ENCODE measurements at regions not wholly inside any gene's neighbourhood (a gene's known extent, or its start where the extent isn't known, plus 50 kb on each side); places are given as distances from the start of the nearest gene placed in this dataset.
"Not testable (repeated sequence)": the region's sequence is repeated elsewhere in the genome, so short reads cannot be mapped to it uniquely, and the experiment has no call there.

DNA sequence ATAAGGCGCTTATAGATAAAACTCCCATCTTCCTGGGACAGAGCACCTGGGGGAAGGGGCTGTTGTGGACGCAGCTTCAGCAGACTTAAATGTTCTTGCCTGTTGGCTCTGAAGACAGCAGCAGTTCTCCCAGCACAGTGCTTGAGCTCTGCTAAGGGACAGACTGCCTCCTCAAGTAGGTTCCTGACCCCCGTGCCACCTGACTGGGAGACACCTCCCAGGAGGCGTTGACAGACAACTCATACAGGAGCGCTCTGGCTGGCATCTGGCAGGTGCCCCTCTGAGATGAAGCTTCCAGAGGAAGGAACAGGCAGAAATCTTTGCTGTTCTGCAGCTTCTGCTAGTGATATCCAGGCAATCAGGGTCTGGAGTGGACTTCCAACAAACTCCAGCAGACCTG is 383.1 kb upstream of the EMCN start:
- DNase-seq, result not testable (repeated sequence)

DNA sequence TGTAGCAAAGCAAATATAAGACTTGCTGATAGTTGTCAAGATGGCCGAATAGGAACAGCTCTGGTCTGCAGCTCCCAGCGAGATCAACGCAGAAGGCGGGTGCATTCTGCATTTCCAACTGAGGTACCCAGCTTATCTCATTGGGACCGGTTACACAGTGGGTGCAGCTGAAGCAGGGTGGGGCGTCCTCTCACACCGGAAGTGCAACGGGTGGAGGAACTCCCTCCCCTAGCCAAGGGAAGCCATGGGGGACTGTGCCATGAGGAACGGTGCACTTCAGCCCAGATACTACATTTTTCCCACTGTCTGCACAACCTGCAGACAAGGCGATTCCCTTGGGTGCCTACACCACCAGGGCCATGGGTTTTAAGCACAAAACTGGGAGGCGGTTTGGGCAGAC is 382.3 kb upstream of the EMCN start:
- DNase-seq, result no peak

DNA sequence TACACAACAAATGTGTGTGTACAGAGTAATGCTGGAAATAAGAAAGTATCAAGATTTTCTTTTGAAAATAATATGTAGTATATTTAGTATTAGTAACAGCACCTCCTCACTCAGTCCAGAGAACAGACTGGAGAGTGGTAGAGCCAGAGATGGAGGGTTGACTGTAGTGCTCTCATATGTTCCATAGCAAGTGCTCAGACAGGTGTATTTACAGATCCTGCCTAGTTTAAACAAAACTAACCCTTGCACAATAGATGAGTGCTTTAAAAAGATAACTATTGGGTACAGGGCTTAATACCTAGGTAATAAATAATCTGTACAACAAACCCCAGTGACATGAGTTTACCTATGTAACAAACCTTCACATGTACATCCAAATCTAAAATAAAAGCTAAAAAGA is 381.0 kb upstream of the EMCN start:
- no peak for DNase-seq

DNA sequence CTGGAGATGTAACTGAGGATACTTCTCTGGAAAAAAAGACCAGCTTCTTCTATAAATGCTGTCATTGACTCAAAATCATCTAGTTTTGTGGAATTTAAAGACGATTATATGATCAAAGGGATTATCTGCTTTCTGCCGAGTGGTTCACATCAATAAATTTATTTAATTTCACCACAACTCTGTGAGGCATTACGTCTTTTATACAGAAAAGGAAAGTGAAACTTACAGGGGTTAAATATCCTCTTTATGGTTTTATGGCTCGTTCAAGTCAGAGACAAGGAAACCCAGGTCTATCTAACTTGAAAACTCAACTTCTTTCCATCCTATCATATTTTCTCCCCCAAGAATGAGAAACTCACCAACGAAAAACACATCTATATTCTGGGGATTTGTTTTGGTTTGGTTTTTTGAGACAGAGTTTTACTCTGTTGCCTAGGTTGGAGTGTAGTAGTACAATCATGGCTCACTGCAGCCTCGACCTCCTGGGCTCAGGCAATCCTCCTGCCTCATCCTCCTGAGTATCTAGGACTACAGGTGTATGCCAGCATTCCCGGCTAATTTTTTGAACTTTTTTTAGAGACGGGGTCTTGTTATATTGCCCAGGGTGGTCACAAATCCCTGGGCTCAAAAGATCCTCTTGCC is 377.9 kb upstream of the EMCN start:
- peak; percentile 24 for DNase-seq

DNA sequence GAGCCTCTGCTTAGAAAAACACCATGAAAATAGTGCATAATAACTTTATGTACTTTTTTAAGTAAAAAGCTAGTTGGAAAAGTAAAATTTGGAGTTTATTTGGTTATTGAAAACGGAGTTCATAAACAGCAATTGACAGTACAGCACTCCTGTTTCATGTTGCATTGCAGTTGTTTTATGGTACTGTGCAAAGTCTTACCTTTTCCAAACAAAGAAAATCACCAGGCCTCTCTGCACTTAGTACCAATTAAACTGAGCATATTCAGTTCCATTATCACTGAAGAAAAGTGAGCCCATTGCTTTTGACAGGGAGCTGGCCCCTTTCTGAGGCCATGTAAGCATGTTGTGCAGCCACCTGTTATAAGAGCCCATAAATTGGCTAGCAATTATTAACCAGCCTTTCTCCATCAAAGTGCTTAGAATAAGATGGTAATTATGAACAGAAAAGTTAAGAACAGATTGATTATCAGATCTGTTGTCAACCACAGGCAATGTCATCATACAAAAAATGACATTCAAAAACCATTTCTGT is 376.6 kb upstream of the EMCN start:
- no peak for DNase-seq

DNA sequence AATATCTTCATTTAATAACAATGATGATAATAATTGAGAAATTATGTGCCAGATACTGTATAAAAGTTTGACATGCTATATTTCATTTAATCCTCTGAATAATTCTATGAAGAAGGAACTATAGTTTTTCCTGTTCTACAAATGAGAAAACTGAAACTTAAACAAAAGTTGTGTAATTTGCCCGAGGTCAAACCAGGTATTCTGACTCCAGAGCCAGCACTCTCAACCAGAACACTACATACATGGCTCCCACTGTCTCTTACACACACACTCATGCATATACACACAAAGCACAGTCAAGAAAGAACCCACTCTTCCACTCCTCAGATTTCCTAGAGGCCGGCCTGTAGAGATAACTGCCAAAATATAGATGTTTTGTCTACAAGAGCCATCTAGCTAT is 374.0 kb upstream of the EMCN start:
- no peak for DNase-seq

DNA sequence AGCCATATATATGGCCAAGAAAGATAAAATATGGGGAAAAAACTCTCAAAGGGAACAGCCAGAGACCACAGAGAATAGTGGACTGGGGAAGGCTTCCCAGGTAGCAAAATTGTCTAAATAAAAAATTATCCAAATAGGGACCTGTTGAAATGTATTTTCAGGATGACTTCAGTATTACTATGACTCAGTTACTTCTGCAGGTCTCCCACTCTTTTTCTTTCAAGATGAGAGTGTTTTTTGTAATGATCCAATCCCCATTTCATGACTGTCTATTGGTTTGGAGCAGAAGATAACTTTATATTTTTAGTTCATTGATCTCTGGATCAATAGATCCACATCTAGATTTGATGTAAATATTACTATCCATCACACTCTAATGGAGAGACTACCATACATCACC is 372.1 kb upstream of the EMCN start:
- DNase-seq, result no peak

DNA sequence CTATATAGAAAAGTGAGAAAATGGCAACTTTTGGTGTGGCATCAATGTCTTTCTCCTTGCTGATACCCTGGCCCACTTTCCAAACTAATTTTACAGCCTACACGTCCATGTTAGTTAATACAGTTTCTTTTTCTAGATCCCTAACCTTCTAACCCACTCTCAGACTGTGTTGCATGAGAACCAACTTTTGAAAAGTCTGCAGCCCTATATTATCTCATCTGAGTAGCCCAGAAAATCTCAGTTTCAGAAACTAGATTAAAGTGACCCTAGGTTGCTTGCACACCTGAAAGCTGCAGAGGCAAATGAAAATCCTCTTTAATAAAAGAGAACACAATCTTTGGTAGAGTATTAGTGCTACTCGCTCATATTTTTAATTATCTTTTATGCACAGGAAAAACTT is 371.6 kb upstream of the EMCN start:
- no peak for DNase-seq

DNA sequence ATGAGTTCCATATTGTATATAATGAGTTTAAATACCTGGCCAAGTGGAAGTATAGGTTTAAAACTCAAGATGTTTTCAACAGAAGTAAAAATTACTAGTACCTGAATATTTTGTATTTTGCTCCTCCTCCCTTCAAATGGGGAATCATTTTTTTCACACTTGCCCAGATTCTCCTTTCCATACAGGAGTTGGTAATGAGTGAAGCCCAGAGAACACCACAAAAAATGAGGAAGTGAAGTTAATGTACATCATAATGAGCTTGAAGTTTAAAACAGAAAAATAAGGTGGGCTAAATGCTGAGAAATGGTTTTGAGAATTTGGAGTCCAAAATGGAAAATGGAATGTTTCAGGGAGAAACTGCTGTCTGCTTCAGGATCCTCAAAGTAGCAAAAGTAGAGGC is 364.8 kb upstream of the EMCN start:
- peak; percentile 9 for DNase-seq

DNA sequence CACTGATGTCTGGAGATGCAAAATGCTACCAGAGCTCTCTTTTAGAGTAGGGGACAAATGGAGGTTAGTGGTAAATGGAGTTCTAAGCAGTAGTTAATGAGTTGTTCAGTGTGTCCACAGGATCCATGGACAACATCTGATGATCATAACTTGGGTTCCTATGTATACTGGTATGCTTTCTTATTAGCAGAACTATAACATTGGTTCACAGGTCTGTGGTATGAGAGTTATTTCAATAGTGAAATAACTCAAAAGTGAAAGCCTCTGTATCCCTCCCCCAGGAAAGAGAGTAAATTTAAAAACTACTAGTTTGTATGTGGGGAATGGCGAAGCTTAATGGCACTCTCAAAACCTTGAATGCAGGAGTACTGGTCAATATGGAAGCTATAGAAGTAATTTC is 363.5 kb upstream of the EMCN start:
- no peak for DNase-seq

DNA sequence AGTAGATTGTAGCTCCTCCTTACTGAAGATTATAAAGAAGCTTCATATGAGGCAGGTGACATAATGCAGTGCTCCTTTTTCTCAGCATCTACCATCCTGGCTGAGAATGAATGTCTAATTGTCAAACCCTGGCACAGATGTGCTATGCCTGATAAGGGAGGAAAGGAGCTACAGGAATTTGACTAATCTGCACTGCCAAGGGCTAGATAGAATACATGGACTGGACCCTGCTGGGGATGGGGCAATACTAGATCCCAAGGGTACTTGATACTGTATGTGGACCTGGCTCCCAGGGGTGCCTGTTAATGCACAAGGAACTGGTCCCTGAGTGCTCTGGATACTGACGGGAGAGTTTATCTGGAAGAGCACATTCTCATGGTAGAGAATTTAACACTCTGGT is 362.2 kb upstream of the EMCN start:
- peak; percentile 67 for DNase-seq

DNA sequence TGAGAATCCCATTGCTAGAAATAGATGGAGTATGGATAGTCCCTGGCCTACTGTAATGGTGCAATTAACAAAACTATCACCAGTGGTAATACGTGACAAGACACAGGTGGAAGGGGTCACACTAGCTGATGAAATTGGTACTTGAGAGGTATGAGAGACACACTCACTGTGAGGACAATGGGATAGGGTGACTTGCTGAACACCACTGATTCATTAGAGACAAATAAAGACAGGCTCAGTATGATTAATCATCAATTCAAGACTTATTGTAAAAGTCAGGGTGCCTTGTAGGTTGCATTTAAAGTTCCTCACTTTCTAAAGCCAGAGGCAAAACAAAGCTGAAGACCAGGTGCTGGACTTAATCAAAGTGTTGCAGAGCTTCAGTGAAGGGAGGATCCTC is 361.6 kb upstream of the EMCN start:
- no peak for DNase-seq

DNA sequence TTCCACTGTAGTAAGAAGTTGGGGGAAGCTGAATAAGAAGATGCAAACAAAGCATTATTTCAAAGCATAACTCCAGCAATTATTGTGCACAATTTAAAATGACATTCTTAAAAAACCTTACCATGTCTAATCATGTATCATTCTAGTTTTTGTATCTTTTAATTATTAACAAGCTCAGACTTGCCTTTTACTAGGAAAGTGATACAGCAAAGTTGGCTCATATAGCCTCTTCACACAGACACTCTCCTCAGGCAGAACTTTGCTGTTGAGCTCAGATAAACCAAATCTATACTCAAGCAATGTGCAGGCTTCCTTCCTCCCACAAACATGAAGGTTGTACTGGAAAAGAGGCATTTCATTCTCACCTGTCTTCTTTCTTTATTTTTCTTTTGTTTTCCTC is 358.7 kb upstream of the EMCN start:
- peak; percentile 29 for DNase-seq

DNA sequence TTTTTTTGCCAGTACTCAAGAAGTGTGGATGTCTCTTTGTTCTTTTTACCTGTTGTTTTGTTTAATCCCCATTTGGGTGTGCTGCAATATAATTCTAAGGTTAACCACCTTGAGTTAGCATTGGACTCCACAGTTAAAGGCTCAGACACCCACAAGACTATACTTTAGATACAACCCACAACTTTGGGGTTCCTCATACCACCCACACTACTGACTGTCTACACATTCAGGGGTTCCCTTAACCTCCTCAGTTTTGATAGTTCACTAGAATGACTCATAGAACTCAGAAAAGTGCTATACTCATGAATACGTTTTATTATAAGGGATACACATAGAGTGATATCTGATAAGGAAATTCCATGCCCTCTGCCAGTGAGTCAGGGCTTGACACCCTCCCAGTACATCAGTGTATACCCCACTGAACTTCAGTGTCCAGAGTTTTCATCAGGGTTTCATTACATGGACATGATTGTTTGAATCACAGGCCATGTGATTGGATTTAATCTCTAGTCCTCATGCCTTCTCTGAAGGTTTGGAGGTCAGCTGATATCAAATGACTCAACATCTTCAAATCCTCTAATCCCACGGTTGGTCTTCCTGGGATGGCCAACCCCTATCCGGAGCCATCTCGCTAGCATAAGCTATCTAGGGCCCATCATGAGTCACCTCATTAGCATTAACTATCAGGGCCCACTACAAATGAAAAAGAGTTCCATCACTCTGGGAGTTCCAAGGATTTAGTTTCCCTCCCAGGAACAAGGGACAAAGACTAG is 357.7 kb upstream of the EMCN start:
- DNase-seq, result no peak

DNA sequence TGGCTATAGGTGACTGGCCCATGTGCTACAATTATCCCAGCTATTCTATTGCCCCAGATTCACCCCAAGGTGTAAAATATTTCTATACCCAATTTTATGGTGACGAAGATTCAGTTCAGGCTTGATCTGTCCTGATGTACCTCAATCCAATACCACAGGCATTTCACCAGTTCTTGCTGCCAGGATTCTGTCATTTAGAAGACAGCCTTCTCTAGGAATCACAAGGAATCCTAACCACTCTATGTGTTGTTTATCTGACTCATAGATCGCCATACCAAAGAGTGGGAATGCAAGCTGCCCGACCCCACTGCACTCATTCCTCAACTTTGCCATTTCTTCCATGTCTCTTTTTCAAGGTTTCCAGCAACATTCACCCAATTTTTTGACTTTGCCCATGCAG is 355.0 kb upstream of the EMCN start:
- DNase-seq, result no peak

DNA sequence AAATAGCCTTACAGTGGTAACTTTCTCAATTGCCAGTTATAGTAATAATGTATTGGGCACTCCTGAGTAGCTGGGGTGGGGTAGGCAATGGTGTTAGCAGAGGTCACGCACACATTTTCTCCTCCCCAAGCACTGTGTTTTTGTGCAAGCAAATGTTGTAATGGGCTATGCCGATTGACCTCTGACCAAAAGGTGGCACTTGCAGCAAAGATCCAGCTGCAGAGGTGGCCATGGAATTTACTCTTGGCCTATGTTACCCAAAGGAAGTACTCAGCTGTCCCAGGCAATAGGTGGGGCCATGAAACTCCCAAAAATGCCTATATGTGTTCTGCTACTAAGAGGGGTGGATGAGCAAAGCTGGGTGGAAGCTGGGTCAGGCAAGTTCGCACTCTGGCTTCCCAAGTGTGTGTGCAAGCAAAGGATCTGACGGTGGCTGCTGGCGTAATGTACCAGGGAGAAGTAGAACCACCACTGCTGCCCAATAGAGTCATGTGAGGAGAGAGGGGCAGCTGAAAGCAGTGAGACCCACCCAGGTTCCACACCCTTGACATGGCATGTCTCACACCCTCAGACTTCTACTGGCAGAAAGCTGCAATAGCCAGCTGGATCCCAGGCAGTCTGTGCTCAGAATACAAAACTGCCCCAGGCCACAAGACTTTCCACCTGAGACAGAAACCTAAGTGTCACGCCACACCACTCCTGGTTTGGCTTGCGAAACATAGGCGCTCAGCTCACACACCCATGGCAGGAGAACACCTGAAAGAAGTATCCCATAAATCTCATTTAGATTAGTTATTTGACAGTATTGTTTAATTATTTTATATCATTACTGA is 353.3 kb upstream of the EMCN start:
- no peak for DNase-seq

DNA sequence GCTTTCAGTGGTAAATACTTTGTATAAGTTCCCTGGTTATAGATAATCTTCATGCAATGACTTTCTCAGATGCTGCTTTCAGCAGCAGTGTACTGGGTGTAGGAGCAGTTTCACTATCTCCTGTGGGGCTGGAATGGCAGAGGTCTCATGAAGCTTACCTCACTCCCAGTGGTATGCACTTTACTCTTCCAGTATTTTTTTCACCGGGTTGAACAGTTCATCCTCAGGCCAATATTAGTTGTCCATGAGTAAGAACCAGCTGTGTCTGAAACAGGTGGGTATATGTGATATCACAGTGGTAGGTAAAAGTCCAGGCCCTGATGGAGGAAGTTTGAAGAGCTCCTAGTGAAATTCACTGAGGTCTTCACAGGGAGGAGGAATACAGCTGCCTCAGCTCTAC is 351.5 kb upstream of the EMCN start:
- no peak for DNase-seq

DNA sequence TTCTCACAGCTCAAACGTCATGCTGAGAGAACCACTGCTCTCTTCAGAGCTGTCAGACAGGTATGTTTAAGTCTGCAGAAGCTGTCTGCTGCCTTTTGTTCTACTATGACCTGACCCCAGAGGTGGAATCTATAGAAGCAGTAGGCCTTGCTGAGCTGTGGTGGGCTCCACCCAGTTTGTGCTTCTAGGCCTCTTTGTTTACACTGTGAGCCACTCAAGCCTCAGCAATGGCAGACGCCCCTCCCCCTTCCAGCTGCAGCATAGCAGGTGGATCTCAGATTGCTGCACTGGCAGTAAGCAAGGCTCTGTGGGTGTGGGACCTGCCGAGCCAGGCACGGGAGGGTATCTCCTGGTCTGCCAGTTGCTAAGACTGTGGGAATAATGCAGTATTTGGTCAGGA is 350.5 kb upstream of the EMCN start:
- DNase-seq, result not testable (repeated sequence)

DNA sequence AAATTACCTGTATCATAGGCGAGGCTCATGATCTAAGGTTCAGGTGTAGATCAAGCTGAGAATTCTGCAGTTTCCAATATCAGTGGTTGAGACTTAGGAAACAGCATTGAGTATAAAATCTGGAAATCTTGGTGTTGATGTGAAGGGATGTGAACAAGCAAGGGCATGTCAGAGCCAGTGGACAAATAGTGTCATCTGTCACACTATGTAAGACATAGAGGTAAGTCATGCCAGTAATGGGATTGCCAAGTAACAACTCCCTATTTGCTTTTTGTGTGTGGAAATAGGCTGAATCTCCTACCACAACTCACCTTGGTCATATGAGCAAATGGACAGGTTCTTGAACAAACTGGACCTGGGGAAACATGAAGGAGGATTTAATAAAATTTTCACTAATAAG is 334.5 kb upstream of the EMCN start:
- no peak for DNase-seq

DNA sequence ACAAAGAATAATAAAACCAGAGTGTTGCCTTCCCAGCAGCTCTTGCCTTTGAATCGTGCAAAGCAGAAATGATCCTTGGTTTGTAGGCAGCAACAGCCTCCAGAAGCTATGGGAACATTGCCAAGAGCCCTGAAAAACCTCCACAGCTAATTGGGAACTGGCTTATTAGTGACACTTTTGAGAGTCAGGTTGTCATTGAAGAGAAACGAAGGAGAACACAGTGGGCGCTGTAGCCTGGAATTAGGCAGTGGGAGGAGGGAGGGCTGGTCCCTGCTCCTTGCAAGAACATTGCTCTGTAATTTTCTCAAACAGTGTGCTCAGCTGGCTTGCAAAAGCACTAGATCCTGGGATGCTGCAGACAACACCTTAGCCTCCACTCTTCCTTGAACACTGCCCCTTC is 331.5 kb upstream of the EMCN start:
- no peak for DNase-seq

DNA sequence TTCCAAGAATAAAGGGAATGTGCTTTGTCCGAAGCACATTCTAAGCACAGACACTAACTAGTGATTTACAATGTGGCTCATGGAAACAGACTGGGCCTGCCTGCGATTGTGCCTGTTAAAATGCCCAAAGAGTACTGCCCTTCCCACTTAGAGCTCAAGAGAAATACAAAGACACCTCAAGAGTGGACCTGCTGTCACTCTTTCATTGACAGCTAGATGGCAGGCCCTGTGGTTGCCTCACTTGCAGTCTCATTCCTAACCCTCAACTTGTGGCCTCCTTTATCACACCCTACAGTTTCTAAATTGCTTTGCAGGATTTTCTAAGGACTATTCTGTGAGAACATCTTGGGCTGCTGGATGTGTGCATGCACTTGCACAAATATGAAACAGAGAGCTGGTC is 331.0 kb upstream of the EMCN start:
- DNase-seq, result peak; percentile 53

DNA sequence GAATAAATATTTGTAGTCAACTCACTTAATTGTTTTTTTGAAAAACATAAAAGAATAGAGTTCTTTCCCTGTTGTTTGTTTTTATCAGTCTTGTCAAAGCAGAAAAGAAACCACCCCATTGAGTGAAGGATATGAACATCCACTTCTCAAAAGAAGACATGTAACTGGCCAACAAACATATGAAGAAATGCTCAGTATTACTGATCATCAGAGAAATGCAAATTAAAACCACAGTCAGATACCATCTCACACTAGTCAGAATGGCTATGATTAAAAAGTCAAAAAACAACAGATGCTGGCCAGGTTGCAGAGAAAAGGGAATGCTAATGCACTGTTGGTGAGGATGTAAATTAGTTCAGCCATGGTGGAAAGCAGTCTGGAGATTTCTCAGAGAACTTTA is 326.1 kb upstream of the EMCN start:
- DNase-seq, result no peak

DNA sequence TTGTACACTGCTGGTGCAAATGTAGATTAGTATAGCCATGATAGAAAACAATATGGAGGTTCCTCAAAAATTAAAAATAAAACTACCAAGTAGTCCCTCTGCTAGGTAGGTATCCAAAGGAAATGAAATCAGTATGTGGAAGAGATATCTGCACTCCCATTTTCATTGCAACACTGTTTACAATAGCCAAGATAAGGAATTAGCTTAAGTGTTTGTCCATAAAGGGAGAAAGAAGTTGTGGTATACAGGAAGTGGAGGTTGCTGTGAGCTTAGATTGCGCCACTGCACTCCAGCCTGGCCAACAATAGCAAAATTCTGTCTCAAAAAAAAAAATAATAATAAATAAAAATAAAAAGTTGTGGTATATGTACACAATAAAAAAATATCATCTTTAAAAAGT is 325.0 kb upstream of the EMCN start:
- DNase-seq, result peak; percentile 10

DNA sequence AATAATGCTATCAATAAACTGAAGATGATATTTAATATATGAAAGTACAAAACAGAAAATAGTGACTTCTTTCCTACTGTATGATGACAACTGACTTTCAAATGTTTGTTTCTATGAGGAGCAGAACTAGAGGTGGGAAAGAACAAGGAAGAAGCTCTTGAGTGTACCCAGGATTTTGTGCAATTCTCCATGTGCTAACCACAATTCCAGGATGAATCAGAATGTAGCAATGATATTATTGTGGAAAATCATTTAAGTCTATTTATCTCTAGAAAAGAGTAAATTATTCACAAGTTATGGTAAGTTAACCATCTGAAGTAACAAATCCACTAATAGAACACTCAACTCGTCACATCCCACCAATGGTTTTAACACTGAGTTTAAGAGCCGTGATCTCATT is 324.1 kb upstream of the EMCN start:
- DNase-seq, result no peak

All from hematopoietic multipotent progenitor cell treated with erythropoietin and hydrocortisone succinate and interleukin-3 and kit ligand, for 4 days (in vitro differentiated cells).